GM23338 (cell line): ENCODE measurements at regions not wholly inside any gene's neighbourhood (a gene's known extent, or its start where the extent isn't known, plus 50 kb on each side); places are given as distances from the start of the nearest gene placed in this dataset.

Experiments
- ATAC-seq: fragments of 200-7000 bp; cut with Tn5 transposase; 3 replicates; pipeline ENCODE4 v1.9.1; 2020
- DNase-seq: peaks from one replicate; pipeline ENCODE4 v3.0.0-alpha.2; 2015; ENCODE audit warnings: low spot score
- H2AFZ ChIP-seq: fragments of 200-600 bp; sonication (generic); 2 replicates; pipeline ENCODE4 v1.8.0; 2016; ENCODE audit warnings: antibody characterized with exemption, mild to moderate bottlenecking, moderate library complexity
- H3F3A ChIP-seq: fragments of 200-600 bp; sonication (generic); replicated peaks from 2 replicates; pipeline ENCODE4 v1.8.0; 2017; ENCODE audit warnings: antibody characterized with exemption, mixed run types, low read depth
- H3K27ac ChIP-seq: fragments of 200-600 bp; sonication (generic); 2 replicates; pipeline ENCODE4 v1.6.1; 2016; ENCODE audit warnings: low read depth
- H3K27me3 ChIP-seq: fragments of 200-600 bp; sonication (generic); 2 replicates; pipeline ENCODE4 v1.8.0; 2016; ENCODE audit warnings: mild to moderate bottlenecking, mixed run types, moderate library complexity; ENCODE audit not compliant: insufficient read depth
- H3K36me3 ChIP-seq: fragments of 200-600 bp; sonication (generic); 2 replicates; pipeline ENCODE4 v1.8.0; 2016; ENCODE audit warnings: mild to moderate bottlenecking; ENCODE audit not compliant: insufficient read depth
- H3K4me1 ChIP-seq: fragments of 200-600 bp; sonication (generic); 2 replicates; pipeline ENCODE4 v1.8.0; 2016; ENCODE audit warnings: mild to moderate bottlenecking, moderate library complexity; ENCODE audit not compliant: insufficient read depth
- H3K4me2 ChIP-seq: fragments of 200-600 bp; sonication (generic); 2 replicates; pipeline ENCODE4 v1.7.1; 2017; ENCODE audit warnings: mixed run types
- H3K4me3 ChIP-seq: fragments of 200-600 bp; sonication (generic); 2 replicates; pipeline ENCODE4 v1.6.1; 2016; ENCODE audit warnings: mixed run types
- H3K79me2 ChIP-seq: fragments of 200-600 bp; sonication (generic); replicated peaks from 2 replicates; pipeline ENCODE4 v1.8.0; 2017; ENCODE audit warnings: mild to moderate bottlenecking; ENCODE audit not compliant: insufficient read depth
- H3K9me2 ChIP-seq: fragments of 200-600 bp; sonication (generic); 2 replicates; pipeline ENCODE4 v1.8.0; 2017; ENCODE audit not compliant: insufficient read depth
- H4K20me1 ChIP-seq: fragments of 200-600 bp; sonication (generic); replicated peaks from 2 replicates; pipeline ENCODE4 v1.8.0; 2017; ENCODE audit warnings: mild to moderate bottlenecking; ENCODE audit not compliant: insufficient read depth
- H3K27ac Mint-ChIP-seq: 2 replicates; pipeline ENCODE4 v1.8.0; 2020; ENCODE audit warnings: inconsistent platforms, mild to moderate bottlenecking, moderate library complexity, mixed read lengths
- H3K27me3 Mint-ChIP-seq: 3 replicates; pipeline ENCODE4 v1.8.0; 2022; ENCODE audit warnings: low read depth, mild to moderate bottlenecking, moderate library complexity, mixed read lengths, inconsistent platforms; ENCODE audit not compliant: insufficient read depth, poor library complexity
- H3K36me3 Mint-ChIP-seq: 3 replicates; pipeline ENCODE4 v1.8.0; 2021; ENCODE audit warnings: low read depth, mild to moderate bottlenecking, inconsistent platforms, moderate library complexity, mixed read lengths
- H3K4me1 Mint-ChIP-seq: 3 replicates; pipeline ENCODE4 v1.8.0; 2020; ENCODE audit warnings: mild to moderate bottlenecking, inconsistent platforms, mixed read lengths
- H3K4me3 Mint-ChIP-seq: 3 replicates; pipeline ENCODE4 v1.8.0; 2021; ENCODE audit warnings: moderate library complexity, mild to moderate bottlenecking, inconsistent platforms, mixed read lengths
- H3K9me3 Mint-ChIP-seq: 3 replicates; pipeline ENCODE4 v1.8.0; 2020; ENCODE audit warnings: moderate library complexity, mild to moderate bottlenecking, inconsistent platforms, mixed read lengths
- CREB1 ChIP-seq: fragments of 250-450 bp; sonication (Bioruptor Pico); IDR thresholded peaks from 2 replicates; pipeline ENCODE4 v1.5.0; 2020; ENCODE audit warnings: low read depth, mild to moderate bottlenecking, moderate library complexity
- EZH2 ChIP-seq: fragments of 200-600 bp; sonication (generic); IDR thresholded peaks from one replicate; pipeline ENCODE4 v1.8.0; 2017; ENCODE audit warnings: antibody characterized with exemption, mild to moderate bottlenecking, low read depth; ENCODE audit not compliant: unreplicated experiment
- EZH2phosphoT487 ChIP-seq: fragments of 200-600 bp; sonication (generic); IDR thresholded peaks from one replicate; pipeline ENCODE4 v1.8.1; 2018; ENCODE audit warnings: antibody characterized with exemption; ENCODE audit not compliant: unreplicated experiment
- JUNB ChIP-seq: IDR thresholded peaks from one replicate; pipeline ENCODE4 v1.6.1; 2016; ENCODE audit warnings: antibody characterized with exemption; ENCODE audit not compliant: unreplicated experiment
- NANOG ChIP-seq: IDR thresholded peaks from 2 replicates; pipeline ENCODE4 v1.6.1; 2016; ENCODE audit warnings: antibody characterized with exemption, borderline replicate concordance
- POLR2AphosphoS5 ChIP-seq: IDR thresholded peaks from 2 replicates; pipeline ENCODE4 v1.6.1; 2016; ENCODE audit warnings: antibody characterized with exemption, low read depth
- STAT1 ChIP-seq: IDR thresholded peaks from one replicate; pipeline ENCODE4 v1.6.1; 2016; ENCODE audit warnings: antibody characterized with exemption; ENCODE audit not compliant: unreplicated experiment
- ZNF114 ChIP-seq: fragments of 250-450 bp; sonication (Bioruptor Pico); IDR thresholded peaks from 2 replicates; pipeline ENCODE4 v1.5.0; 2020; ENCODE audit warnings: mild to moderate bottlenecking, moderate library complexity
- ZNF331 ChIP-seq: fragments of 250-450 bp; sonication (Bioruptor Pico); IDR thresholded peaks from 2 replicates; pipeline ENCODE4 v1.5.0; 2020; ENCODE audit warnings: low read depth, mild to moderate bottlenecking, moderate library complexity
- TF ChIP-seq, protein P1 (sequence below): IDR thresholded peaks from one replicate; pipeline ENCODE4 v1.6.1; 2018; ENCODE audit warnings: antibody characterized with exemption; ENCODE audit not compliant: unreplicated experiment
- TF ChIP-seq, protein P2 (sequence below), 2 experiments: fragments of 200-600 bp in 1 of 2; sonication (generic) in 1 of 2; conservative IDR thresholded peaks; 2 replicates each; pipeline versions ENCODE4 v1.5.1 to v1.6.1; 2016 to 2017; ENCODE audit warnings: antibody characterized with exemption in 2 of 2, low read depth in 2 of 2, mild to moderate bottlenecking in 2 of 2, moderate library complexity in 1 of 2
- TF ChIP-seq, protein P3 (sequence below): IDR thresholded peaks from 2 replicates; pipeline ENCODE4 v1.6.1; 2016; ENCODE audit warnings: antibody characterized with exemption

DNA sequence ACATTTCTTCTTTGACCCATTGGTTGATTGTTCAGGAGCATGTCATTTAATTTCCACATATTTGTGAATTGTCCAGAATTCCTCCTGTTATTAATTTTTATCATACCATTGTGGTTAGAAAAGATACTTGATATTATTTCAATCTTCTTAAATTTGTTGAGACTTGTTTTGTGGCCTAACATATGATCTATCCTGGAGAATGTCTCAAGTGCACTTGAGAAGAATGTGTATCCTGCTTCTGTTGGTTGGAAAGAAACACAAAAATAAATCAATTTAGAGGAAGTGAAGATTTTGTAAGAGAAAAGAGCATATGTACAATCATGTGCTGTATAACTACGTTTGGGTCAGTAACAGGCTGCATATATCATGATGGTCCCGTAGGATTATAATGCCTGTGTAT is 118.6 kb upstream of the CDC42EP3 start:
- Mint-ChIP-seq H3K4me3 (no peak overlapping the region), H3K27me3 (no peaks in the 10 kb centered on the region), H3K27ac (no peak overlapping the region), H3K9me3 (peaks cover 21% of the 10 kb centered on the region), H3K36me3 (peaks cover 4% of the 10 kb centered on the region; the same call in 2 of the 3 replicates), H3K4me1 (no peaks in the 10 kb centered on the region)
- peaks cover 9% of the 10 kb centered on the region for H3K36me3 ChIP-seq
- no peaks in the 10 kb centered on the region for H4K20me1 ChIP-seq
- H3F3A ChIP-seq: no peaks in the 10 kb centered on the region
- TF ChIP-seq, protein P1, sequence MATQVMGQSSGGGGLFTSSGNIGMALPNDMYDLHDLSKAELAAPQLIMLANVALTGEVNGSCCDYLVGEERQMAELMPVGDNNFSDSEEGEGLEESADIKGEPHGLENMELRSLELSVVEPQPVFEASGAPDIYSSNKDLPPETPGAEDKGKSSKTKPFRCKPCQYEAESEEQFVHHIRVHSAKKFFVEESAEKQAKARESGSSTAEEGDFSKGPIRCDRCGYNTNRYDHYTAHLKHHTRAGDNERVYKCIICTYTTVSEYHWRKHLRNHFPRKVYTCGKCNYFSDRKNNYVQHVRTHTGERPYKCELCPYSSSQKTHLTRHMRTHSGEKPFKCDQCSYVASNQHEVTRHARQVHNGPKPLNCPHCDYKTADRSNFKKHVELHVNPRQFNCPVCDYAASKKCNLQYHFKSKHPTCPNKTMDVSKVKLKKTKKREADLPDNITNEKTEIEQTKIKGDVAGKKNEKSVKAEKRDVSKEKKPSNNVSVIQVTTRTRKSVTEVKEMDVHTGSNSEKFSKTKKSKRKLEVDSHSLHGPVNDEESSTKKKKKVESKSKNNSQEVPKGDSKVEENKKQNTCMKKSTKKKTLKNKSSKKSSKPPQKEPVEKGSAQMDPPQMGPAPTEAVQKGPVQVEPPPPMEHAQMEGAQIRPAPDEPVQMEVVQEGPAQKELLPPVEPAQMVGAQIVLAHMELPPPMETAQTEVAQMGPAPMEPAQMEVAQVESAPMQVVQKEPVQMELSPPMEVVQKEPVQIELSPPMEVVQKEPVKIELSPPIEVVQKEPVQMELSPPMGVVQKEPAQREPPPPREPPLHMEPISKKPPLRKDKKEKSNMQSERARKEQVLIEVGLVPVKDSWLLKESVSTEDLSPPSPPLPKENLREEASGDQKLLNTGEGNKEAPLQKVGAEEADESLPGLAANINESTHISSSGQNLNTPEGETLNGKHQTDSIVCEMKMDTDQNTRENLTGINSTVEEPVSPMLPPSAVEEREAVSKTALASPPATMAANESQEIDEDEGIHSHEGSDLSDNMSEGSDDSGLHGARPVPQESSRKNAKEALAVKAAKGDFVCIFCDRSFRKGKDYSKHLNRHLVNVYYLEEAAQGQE: no peak
- TF ChIP-seq POLR2AphosphoS5 (no peak), EZH2phosphoT487 (no peak), JUNB (no peak), ZNF114 (CRISPR knock-in tag) (no peak), EZH2 (no peak), STAT1 (no peak)
- TF ChIP-seq, protein P2, sequence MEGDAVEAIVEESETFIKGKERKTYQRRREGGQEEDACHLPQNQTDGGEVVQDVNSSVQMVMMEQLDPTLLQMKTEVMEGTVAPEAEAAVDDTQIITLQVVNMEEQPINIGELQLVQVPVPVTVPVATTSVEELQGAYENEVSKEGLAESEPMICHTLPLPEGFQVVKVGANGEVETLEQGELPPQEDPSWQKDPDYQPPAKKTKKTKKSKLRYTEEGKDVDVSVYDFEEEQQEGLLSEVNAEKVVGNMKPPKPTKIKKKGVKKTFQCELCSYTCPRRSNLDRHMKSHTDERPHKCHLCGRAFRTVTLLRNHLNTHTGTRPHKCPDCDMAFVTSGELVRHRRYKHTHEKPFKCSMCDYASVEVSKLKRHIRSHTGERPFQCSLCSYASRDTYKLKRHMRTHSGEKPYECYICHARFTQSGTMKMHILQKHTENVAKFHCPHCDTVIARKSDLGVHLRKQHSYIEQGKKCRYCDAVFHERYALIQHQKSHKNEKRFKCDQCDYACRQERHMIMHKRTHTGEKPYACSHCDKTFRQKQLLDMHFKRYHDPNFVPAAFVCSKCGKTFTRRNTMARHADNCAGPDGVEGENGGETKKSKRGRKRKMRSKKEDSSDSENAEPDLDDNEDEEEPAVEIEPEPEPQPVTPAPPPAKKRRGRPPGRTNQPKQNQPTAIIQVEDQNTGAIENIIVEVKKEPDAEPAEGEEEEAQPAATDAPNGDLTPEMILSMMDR (conservative IDR thresholded peaks at IDR 0.05; ENCODE audit: low read depth in 2 of 2): no peak
- H2AFZ ChIP-seq: no peak overlapping the region
- ATAC-seq: no peak
- H3K9me2 ChIP-seq: peaks cover 5% of the 10 kb centered on the region; the same call in 1 of the 2 replicates
- no peak overlapping the region for H3K4me2 ChIP-seq
- H3K27me3 ChIP-seq: no peaks in the 10 kb centered on the region
- H3K4me3 ChIP-seq: no peak overlapping the region
- no peaks in the 10 kb centered on the region for H3K79me2 ChIP-seq
- no peak for DNase-seq
- no peak overlapping the region for H3K27ac ChIP-seq
- no peaks in the 10 kb centered on the region for H3K4me1 ChIP-seq

DNA sequence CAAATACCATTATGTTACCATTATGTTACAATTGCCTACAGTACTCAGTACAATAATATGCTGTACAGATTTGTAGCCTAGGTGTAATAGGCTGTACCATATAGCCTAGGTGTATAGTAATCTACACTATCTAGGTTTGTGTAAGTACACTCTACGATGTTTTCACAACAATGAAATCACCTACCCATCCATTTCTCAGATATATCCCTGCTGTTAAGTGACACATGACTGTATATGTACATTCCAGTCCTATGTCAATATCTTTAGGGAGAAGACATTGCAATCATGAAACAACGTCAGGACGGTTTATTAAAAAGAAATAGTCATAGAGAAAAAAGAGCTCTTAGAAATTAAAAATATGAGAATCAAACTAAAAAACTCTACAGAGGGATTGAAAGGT is 119.0 kb upstream of the CDC42EP3 start:
- H3K27me3 Mint-ChIP-seq: no peaks in the 10 kb centered on the region
- Histone ChIP-seq H3F3A (no peaks in the 10 kb centered on the region), H2AFZ (no peak overlapping the region), H3K27ac (no peak overlapping the region), H3K79me2 (no peaks in the 10 kb centered on the region), H3K27me3 (no peaks in the 10 kb centered on the region), H3K4me1 (no peaks in the 10 kb centered on the region), H3K4me2 (no peak overlapping the region), H3K9me2 (peaks cover 5% of the 10 kb centered on the region; the same call in 1 of the 2 replicates), H3K4me3 (no peak overlapping the region), H3K36me3 (peaks cover 9% of the 10 kb centered on the region), H4K20me1 (no peaks in the 10 kb centered on the region)
- ATAC-seq (no peak), DNase-seq (no peak)
- peaks cover 21% of the 10 kb centered on the region for H3K9me3 Mint-ChIP-seq
- no peak overlapping the region for H3K27ac Mint-ChIP-seq
- H3K4me3 Mint-ChIP-seq: no peak overlapping the region
- H3K4me1 Mint-ChIP-seq: no peaks in the 10 kb centered on the region
- peaks cover 4% of the 10 kb centered on the region; the same call in 2 of the 3 replicates for H3K36me3 Mint-ChIP-seq
- TF ChIP-seq JUNB (no peak), CREB1 (no peak), STAT1 (no peak), EZH2 (no peak), NANOG (no peak), ZNF114 (CRISPR knock-in tag) (no peak), ZNF331 (CRISPR knock-in tag) (no peak), EZH2phosphoT487 (no peak), POLR2AphosphoS5 (no peak)
- TF ChIP-seq, protein P3, sequence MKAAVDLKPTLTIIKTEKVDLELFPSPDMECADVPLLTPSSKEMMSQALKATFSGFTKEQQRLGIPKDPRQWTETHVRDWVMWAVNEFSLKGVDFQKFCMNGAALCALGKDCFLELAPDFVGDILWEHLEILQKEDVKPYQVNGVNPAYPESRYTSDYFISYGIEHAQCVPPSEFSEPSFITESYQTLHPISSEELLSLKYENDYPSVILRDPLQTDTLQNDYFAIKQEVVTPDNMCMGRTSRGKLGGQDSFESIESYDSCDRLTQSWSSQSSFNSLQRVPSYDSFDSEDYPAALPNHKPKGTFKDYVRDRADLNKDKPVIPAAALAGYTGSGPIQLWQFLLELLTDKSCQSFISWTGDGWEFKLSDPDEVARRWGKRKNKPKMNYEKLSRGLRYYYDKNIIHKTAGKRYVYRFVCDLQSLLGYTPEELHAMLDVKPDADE: no peak
- TF ChIP-seq, protein P2 (conservative IDR thresholded peaks at IDR 0.05; ENCODE audit: low read depth in 2 of 2): no peak
- TF ChIP-seq, protein P1: no peak
